Adrenal gland (tissue), 5 donors: ENCODE measurements at regions not wholly inside any gene's neighbourhood (a gene's known extent, or its start where the extent isn't known, plus 50 kb on each side); places are given as distances from the start of the nearest gene placed in this dataset.

Source experiments
- POLR2A ChIP-seq, 2 donors: fragments of 450-650 bp; IDR thresholded peaks; one replicate each; pipeline ENCODE4 v1.6.1; 2017; ENCODE audit warnings: antibody characterized with exemption in 2 of 2, mild to moderate bottlenecking in 2 of 2, moderate library complexity in 1 of 2
- TF ChIP-seq, protein P1 (sequence below), 6 experiments: fragments of 450-650 bp in 4 of 6; fragments of 200-600 bp in 2 of 6; sonication (generic) in 1 of 6; IDR thresholded peaks; 1 replicate in 5 of 6; 2 replicates in 1 of 6; pipeline versions ENCODE4 v1.5.1 to v1.8.0; 2016 to 2021; ENCODE audit warnings: antibody characterized with exemption in 6 of 6, mild to moderate bottlenecking in 2 of 6, moderate library complexity in 1 of 6
- donor health status: DM: no; HTN: no; CAD: no.

DNA sequence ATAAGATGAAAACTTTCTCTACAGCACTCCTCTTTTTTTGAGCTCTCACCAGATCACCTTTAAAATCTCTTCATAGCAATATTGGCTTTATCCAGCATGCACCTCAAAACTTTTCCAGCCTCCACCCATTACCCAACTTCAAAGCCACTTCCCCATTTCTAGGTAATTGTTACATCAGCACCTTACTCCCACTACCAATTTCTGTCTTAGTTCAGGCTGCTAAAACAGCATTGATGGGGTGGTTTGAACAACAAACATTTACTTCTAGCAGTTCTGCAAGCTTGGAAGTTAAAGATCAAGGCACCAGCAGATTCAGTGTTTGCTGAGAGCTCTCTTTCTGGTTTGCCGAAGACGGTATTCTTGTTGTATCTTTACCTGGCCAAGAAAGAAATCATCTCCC lies 114.0 kb upstream of the SLC39A10 start:
- TF ChIP-seq, protein P1, sequence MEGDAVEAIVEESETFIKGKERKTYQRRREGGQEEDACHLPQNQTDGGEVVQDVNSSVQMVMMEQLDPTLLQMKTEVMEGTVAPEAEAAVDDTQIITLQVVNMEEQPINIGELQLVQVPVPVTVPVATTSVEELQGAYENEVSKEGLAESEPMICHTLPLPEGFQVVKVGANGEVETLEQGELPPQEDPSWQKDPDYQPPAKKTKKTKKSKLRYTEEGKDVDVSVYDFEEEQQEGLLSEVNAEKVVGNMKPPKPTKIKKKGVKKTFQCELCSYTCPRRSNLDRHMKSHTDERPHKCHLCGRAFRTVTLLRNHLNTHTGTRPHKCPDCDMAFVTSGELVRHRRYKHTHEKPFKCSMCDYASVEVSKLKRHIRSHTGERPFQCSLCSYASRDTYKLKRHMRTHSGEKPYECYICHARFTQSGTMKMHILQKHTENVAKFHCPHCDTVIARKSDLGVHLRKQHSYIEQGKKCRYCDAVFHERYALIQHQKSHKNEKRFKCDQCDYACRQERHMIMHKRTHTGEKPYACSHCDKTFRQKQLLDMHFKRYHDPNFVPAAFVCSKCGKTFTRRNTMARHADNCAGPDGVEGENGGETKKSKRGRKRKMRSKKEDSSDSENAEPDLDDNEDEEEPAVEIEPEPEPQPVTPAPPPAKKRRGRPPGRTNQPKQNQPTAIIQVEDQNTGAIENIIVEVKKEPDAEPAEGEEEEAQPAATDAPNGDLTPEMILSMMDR (IDR thresholded peaks at IDR 0.05): no peak
- no peak for TF ChIP-seq POLR2A (IDR thresholded peaks at IDR 0.05)
